ENCODE measurements at regions not wholly inside any gene's neighbourhood (a gene's known extent, or its start where the extent isn't known, plus 50 kb on each side); places are given as distances from the start of the nearest gene placed in this dataset.

- TF ChIP-seq CTCF (IDR thresholded peaks at IDR 0.05) (no peak), POLR2A (IDR thresholded peaks at IDR 0.05) (no peak), POLR2AphosphoS5 (IDR thresholded peaks at IDR 0.05) (no peak), EP300 (IDR thresholded peaks at IDR 0.05) (no peak)
These were observed 57.4 kb upstream of the CEP85L start for GRCh38 chr6:118708744-118709143.

All from suprapubic skin (tissue), 4 donors.